ENCODE measurements at regions not wholly inside any gene's neighbourhood (a gene's known extent, or its start where the extent isn't known, plus 50 kb on each side); places are given as distances from the start of the nearest gene placed in this dataset.

DNA sequence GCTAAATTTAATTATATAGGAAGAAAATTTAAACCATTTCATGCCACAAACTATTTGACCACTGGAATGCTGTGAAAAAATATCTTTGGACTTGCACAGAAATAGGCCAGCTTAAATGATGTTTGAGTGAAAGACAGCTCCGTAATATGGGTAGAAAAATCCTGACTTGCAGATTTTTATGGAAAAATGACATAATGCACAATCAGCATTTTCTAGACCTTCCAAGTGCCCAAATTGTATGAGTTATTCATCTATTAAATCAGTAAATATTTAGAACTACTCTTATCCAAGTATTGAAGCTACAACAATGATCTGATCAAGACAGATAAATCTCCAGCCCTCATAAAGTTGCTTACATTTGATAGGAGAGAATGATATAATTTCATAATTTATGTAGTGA is 691.1 kb upstream of the DDX18 start:
- Histone ChIP-seq H3F3A (ENCODE audit: insufficient read depth, low read length) (no peaks in the 10 kb centered on the region), H3K36me3 (ENCODE audit: insufficient read depth, low read length) (no peaks in the 10 kb centered on the region), H3K4me3 (ENCODE audit: low read depth, low read length, poor library complexity, severe bottlenecking) (no peak overlapping the region), H4K20me1 (ENCODE audit: insufficient read depth, low read length) (no peaks in the 10 kb centered on the region), H3K4me1 (ENCODE audit: insufficient read depth, low read length, severe bottlenecking) (no peaks in the 10 kb centered on the region), H3K27me3 (ENCODE audit: insufficient read depth, low read length) (no peaks in the 10 kb centered on the region), H2AFZ (ENCODE audit: low read length) (no peak overlapping the region), H3K9me3 (ENCODE audit: low read length) (no peaks in the 10 kb centered on the region), H3K4me2 (ENCODE audit: low read length) (no peak overlapping the region), H3K79me2 (ENCODE audit: insufficient read depth, low read length) (no peaks in the 10 kb centered on the region), H3K9ac (ENCODE audit: low read length) (no peak overlapping the region), H3K9me2 (ENCODE audit: low read depth, low read length) (no peaks in the 10 kb centered on the region), H3K27ac (ENCODE audit: low read depth, low read length, poor library complexity, severe bottlenecking) (no peak overlapping the region)
- TF ChIP-seq, protein P1, sequence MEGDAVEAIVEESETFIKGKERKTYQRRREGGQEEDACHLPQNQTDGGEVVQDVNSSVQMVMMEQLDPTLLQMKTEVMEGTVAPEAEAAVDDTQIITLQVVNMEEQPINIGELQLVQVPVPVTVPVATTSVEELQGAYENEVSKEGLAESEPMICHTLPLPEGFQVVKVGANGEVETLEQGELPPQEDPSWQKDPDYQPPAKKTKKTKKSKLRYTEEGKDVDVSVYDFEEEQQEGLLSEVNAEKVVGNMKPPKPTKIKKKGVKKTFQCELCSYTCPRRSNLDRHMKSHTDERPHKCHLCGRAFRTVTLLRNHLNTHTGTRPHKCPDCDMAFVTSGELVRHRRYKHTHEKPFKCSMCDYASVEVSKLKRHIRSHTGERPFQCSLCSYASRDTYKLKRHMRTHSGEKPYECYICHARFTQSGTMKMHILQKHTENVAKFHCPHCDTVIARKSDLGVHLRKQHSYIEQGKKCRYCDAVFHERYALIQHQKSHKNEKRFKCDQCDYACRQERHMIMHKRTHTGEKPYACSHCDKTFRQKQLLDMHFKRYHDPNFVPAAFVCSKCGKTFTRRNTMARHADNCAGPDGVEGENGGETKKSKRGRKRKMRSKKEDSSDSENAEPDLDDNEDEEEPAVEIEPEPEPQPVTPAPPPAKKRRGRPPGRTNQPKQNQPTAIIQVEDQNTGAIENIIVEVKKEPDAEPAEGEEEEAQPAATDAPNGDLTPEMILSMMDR (IDR thresholded peaks at IDR 0.05; ENCODE audit: low read length): no peak

DNA sequence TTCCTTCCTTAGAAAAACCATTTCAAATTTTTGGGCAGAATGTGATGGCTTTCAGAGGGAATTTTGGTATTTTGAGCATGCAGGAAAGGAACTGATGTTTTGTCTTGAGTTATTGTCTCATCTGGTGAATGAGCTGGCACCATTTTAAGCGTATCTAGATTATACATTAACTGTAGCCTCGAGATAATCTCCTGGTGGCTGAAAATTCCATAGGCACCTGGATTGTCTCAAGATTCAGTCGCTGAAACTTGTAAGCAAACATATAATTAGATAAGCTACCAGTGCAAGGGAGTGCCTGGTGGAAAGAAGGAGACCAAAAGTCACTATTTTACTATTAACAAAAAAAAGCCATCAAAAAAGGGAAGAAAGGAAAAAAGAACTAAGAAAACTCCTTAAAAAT is 687.8 kb upstream of the DDX18 start:
- H2AFZ ChIP-seq (ENCODE audit: low read length): no peak overlapping the region
- H3K9me3 ChIP-seq (ENCODE audit: low read length): no peaks in the 10 kb centered on the region
- H3K27me3 ChIP-seq (ENCODE audit: insufficient read depth, low read length): no peaks in the 10 kb centered on the region
- H3K4me1 ChIP-seq (ENCODE audit: insufficient read depth, low read length, severe bottlenecking): no peaks in the 10 kb centered on the region
- TF ChIP-seq EZH2 (IDR thresholded peaks at IDR 0.05; ENCODE audit: borderline replicate concordance, low read length): no peak
- H3K9ac ChIP-seq (ENCODE audit: low read length): no peak overlapping the region
- no peaks in the 10 kb centered on the region for H3F3A ChIP-seq (ENCODE audit: insufficient read depth, low read length)
- H4K20me1 ChIP-seq (ENCODE audit: insufficient read depth, low read length): no peaks in the 10 kb centered on the region
- H3K27ac ChIP-seq (ENCODE audit: low read depth, low read length, poor library complexity, severe bottlenecking): no peak overlapping the region
- H3K79me2 ChIP-seq (ENCODE audit: insufficient read depth, low read length): no peaks in the 10 kb centered on the region
- no peaks in the 10 kb centered on the region for H3K9me2 ChIP-seq (ENCODE audit: low read depth, low read length)
- no peak overlapping the region for H3K4me3 ChIP-seq (ENCODE audit: low read depth, low read length, poor library complexity, severe bottlenecking)
- H3K4me2 ChIP-seq (ENCODE audit: low read length): no peak overlapping the region
- H3K36me3 ChIP-seq (ENCODE audit: insufficient read depth, low read length): no peaks in the 10 kb centered on the region

DNA sequence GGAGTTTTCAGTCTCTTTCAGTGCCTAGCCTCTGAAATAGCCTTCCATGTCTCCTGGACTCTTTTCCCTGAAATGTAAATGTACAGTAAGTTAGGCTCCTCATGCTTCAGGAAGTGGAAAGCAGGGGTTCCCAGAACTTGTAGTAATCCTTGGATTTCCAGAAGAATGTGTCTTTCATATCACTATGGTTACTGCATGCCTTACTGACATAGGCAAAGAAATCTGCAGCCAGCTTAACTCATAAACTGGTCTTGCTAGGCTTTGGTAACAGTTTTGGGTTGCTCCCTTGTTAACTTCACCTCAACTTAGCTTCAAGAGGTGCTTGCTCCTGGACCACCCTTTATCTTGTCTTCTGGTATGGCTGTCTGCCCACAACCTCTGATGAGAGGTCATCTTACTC is 686.8 kb upstream of the DDX18 start:
- H3K27ac ChIP-seq (ENCODE audit: low read depth, low read length, poor library complexity, severe bottlenecking): no peak overlapping the region
- no peak overlapping the region for H3K9ac ChIP-seq (ENCODE audit: low read length)
- H3K79me2 ChIP-seq (ENCODE audit: insufficient read depth, low read length): no peaks in the 10 kb centered on the region
- no peak overlapping the region for H2AFZ ChIP-seq (ENCODE audit: low read length)
- TF ChIP-seq, protein P1 (IDR thresholded peaks at IDR 0.05; ENCODE audit: low read length): no peak
- no peak for TF ChIP-seq EZH2 (IDR thresholded peaks at IDR 0.05; ENCODE audit: borderline replicate concordance, low read length)
- H3K4me3 ChIP-seq (ENCODE audit: low read depth, low read length, poor library complexity, severe bottlenecking): no peak overlapping the region
- H3K9me2 ChIP-seq (ENCODE audit: low read depth, low read length): no peaks in the 10 kb centered on the region
- no peaks in the 10 kb centered on the region for H3K36me3 ChIP-seq (ENCODE audit: insufficient read depth, low read length)
- no peaks in the 10 kb centered on the region for H3K27me3 ChIP-seq (ENCODE audit: insufficient read depth, low read length)
- H3F3A ChIP-seq (ENCODE audit: insufficient read depth, low read length): no peaks in the 10 kb centered on the region
- H3K4me2 ChIP-seq (ENCODE audit: low read length): no peak overlapping the region
- no peaks in the 10 kb centered on the region for H3K9me3 ChIP-seq (ENCODE audit: low read length)
- no peaks in the 10 kb centered on the region for H3K4me1 ChIP-seq (ENCODE audit: insufficient read depth, low read length, severe bottlenecking)
- H4K20me1 ChIP-seq (ENCODE audit: insufficient read depth, low read length): no peaks in the 10 kb centered on the region

DNA sequence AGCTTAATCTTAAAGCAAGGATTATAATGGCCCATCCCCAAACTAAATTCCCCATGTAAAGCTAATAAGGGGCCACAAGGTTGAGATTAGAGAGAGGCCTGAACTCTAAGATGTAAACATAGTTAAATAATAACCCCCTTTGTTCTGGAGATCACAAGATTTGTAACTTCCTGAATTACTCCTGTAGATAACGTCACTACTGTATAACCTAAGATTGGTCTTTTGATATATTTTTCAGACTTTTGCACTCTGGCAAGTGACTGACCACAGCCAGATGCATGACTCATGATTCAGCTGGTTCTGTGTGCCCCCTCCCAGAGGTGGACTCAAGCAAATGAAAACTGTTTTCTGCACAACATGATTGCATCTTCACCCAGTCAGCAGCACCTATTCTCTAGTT is 686.0 kb upstream of the DDX18 start:
- H2AFZ ChIP-seq (ENCODE audit: low read length): no peak overlapping the region
- no peaks in the 10 kb centered on the region for H3K79me2 ChIP-seq (ENCODE audit: insufficient read depth, low read length)
- no peaks in the 10 kb centered on the region for H4K20me1 ChIP-seq (ENCODE audit: insufficient read depth, low read length)
- H3K36me3 ChIP-seq (ENCODE audit: insufficient read depth, low read length): no peaks in the 10 kb centered on the region
- no peak for TF ChIP-seq EZH2 (IDR thresholded peaks at IDR 0.05; ENCODE audit: borderline replicate concordance, low read length)
- TF ChIP-seq, protein P1 (IDR thresholded peaks at IDR 0.05; ENCODE audit: low read length): no peak
- no peak overlapping the region for H3K4me3 ChIP-seq (ENCODE audit: low read depth, low read length, poor library complexity, severe bottlenecking)
- no peak overlapping the region for H3K27ac ChIP-seq (ENCODE audit: low read depth, low read length, poor library complexity, severe bottlenecking)
- H3K9me2 ChIP-seq (ENCODE audit: low read depth, low read length): no peaks in the 10 kb centered on the region
- no peaks in the 10 kb centered on the region for H3K9me3 ChIP-seq (ENCODE audit: low read length)
- H3K4me1 ChIP-seq (ENCODE audit: insufficient read depth, low read length, severe bottlenecking): no peaks in the 10 kb centered on the region
- H3F3A ChIP-seq (ENCODE audit: insufficient read depth, low read length): no peaks in the 10 kb centered on the region
- H3K27me3 ChIP-seq (ENCODE audit: insufficient read depth, low read length): no peaks in the 10 kb centered on the region
- no peak overlapping the region for H3K4me2 ChIP-seq (ENCODE audit: low read length)
- no peak overlapping the region for H3K9ac ChIP-seq (ENCODE audit: low read length)
